Activated CD8-positive, alpha-beta memory T cell treated with anti-CD3 and anti-CD28 coated beads, Interleukin-2, amount 50 U/mL, for 48 hours (primary cell): ENCODE measurements at regions not wholly inside any gene's neighbourhood (a gene's known extent, or its start where the extent isn't known, plus 50 kb on each side); places are given as distances from the start of the nearest gene placed in this dataset.
A peak's percentile ranks its signal among the peaks of the same experiment; 100 is the strongest.

ENCODE experiments used
- DNase-seq: peaks from one replicate; pipeline ENCODE4 v3.0.0-alpha.2; 2020

DNA sequence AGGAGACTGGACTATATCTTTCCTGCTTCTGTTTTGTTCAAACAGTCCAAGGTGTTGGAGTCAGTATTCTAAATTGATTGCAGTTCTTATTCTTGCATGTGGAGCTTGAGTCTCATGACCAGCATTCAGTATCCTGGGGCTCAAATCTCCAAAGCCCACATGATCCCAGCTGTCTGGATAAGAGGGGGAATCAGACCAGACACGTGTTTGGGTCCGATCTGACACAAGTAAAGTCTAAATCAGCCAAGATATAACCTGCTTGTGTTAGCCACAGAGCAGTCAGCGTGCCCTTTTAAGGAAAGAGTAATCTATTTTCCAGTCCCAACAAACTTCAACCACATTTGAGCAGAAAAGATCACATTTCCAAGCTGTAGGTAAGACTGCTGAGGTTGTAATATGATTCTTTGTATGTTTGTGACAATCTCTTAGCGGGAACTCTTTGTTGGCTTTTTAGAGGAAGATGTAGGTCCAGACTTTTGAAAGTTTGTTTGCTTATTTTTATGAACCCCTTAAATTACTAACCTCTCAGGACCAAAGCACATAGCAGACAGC, 334.6 kb downstream of the SLC4A3 start:
- no peak for DNase-seq

GRCh38 chr2:219962801-219963200, 335.4 kb downstream of the SLC4A3 start:
- DNase-seq: no peak

- DNase-seq: no peak
Observed at GRCh38 chr2:219965287-219966194, 338.1 kb downstream of the SLC4A3 start.

DNA sequence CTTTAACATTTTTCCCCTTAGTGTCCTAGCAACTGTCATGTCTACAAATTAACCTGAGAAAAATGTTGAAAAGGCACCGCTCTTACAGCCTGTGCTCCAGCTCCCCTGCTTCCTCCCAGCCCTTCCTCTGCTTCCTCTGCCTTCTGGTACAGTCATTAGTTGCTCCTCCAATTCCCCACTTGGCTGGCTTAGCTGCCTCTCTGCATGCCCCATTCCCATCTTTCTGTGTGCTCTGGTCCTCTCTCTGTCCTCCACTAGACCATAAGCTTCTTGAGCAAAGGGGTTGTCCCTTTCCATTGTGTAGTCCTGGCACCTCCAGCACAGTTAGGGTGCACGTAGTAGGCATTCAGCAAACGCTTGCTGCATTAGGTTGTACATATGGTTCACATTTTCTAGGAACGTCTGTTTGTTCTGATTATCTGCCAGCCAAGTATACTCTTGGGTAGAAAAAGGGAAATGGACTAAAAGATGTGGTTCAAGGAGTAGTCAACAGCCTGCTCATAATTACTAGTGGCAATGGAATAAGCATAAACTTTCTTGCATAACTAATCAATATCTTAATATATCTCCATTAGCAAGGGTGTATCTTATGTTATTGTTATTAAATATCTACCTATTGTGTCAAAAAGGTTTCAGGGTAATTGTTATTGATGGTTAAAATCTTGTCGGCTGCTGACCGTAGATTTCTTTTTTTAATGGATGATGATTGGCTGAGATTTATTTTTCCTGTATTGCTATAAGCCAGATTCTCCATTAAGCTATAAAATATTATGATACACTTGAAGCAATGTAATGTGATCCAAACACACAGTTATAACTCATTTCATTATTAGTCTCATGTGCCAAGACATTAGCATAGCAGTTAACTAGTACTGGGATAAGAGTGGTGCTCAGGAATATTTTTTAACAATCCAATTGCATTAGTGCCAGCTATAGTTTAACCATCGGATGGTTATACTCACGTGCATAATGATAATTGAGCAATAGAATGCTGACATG, 340.1 kb downstream of the SLC4A3 start:
- DNase-seq: no peak

DNA sequence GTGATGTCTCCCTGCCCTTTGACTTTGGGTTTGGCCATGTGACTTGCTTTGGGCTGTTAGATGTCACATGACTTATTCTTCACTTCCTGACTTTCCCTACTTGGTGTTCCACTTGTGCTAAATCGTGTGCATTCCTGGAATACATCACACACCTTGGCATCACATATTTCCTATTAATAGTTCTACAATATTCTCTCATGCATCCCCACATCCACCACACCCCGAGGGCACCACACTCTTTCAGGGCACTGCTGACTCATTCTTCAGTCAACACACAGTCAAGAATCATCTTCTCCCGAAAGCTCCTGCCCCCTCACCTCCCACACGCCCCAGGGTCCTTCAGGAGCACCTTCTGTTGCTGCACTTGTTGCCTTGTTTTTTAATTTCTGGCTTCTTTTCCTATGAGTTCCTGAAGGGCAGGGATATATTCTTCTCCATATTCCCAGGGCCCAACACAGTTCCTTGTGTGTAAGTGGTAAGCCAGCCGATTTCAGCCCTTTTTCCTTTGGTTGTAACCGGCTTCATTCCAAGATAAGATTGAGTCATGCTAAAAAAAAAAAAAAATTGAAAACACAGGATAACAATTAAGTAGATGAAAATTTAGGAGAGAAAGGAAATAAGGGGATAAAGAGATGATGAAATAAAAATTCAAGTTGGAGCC, 341.4 kb downstream of the SLC4A3 start:
- no peak for DNase-seq

DNA sequence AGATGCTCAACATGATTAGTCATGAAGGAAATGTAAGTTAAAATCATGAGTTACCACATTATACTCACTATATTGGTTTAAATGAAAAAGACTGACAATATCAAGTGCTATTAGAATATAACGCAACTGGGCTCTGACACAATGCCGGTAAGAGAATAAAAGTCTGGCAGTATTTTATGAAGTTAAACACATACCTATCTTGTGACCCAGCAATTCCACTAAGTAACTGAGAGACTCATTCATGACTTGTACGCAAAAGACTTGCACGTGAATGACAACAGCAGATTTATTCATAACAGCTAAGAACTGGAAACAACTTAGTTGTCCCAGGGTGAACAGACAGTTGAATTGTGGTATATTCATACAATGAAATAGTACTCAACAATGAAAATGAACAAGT, 342.1 kb downstream of the SLC4A3 start:
- no peak for DNase-seq

- DNase-seq: no peak
Observed at GRCh38 chr2:219973136-219973535, 345.7 kb downstream of the SLC4A3 start.

GRCh38 chr2:219976871-219977270, 349.4 kb downstream of the SLC4A3 start:
- no peak for DNase-seq

- no peak for DNase-seq
Observed at GRCh38 chr2:219980638-219981037, 353.2 kb downstream of the SLC4A3 start.

DNA sequence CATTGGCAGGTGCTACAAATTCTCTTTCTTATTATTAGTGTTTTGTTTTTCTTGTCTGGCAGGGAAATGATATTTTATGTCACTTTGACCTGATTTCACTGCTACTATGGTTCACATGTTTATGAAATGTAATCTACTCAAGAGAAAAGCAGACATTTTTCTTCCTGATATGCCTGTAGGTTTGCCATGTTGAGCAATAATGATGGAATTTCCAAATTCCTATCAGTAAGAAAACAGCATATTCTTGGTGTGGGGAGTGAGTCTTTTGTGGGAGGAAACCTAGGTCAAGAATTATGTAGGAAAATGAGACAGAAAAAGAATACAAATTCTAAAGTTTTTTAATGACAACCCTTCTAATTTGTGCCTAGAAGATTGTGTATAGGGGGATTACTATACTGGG, 356.4 kb downstream of the SLC4A3 start:
- DNase-seq: no peak

DNA sequence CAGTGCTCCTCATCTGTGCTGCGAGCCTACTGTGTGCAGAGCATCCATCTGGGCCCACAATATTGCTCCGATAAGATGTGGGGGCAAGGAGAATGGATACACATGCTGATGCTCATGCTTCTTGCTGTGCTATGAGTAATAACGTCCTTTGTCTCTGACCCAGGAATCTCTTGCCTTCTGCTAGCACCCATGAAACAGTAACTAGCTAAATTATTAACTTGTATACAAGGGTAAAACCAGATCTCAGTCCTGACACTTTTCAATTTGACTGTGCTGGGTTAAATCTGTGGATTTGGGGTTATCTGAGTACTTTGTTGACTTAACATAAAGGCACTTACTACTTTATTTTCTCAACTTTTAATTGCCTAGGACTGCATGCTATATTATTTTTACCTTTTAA, 357.6 kb downstream of the SLC4A3 start:
- DNase-seq: no peak

- DNase-seq: no peak
Observed at GRCh38 chr2:219987830-219988229, 360.4 kb downstream of the SLC4A3 start.

DNA sequence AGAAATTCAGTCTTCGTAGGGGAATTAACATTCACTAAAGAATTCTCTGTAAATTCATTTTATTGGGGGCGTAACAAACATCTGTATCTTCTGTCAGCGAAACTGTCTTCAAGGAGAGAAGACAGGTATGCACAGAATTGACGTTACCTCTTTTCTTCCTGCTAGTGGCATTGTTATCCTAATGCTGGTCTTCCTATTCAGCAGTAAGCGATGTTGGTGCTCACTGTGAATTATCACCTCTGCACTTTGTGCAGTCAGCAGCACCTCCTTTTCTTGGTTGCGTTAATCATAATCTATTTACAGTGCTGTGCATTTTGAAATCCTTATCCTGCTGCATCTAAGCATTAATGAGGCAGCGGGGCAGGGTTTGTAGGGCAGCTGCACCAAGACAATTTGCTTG, 362.3 kb downstream of the SLC4A3 start:
- no peak for DNase-seq

DNA sequence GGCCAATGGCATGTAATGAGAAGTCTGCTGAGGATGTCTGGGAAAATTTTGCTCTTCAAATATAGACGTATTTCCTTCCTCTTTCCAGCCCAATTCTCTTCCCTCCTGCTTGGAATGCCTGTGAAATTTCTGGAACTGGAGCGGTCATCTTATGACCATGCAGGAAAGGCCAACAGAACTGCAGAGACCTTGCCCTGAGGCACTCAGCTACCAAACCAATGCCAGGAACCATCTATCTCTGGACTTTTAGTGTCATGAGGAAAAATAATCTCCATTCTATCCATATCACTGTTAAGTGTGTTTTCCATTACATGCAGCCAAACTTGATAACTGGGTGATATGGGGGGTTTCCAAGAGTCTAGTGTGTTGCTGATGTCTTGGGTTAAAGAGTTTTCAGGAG, 363.7 kb downstream of the SLC4A3 start:
- DNase-seq: no peak

- DNase-seq: no peak
Observed at GRCh38 chr2:219995399-219995798, 368.0 kb downstream of the SLC4A3 start.

- no peak for DNase-seq
Observed at GRCh38 chr2:219995991-219996765, 368.7 kb downstream of the SLC4A3 start.

- DNase-seq: peak; percentile 60
Observed at GRCh38 chr2:219997341-219997851, 370.0 kb downstream of the SLC4A3 start.

- no peak for DNase-seq
Observed at GRCh38 chr2:219998107-219998506, 370.7 kb downstream of the SLC4A3 start.

DNA sequence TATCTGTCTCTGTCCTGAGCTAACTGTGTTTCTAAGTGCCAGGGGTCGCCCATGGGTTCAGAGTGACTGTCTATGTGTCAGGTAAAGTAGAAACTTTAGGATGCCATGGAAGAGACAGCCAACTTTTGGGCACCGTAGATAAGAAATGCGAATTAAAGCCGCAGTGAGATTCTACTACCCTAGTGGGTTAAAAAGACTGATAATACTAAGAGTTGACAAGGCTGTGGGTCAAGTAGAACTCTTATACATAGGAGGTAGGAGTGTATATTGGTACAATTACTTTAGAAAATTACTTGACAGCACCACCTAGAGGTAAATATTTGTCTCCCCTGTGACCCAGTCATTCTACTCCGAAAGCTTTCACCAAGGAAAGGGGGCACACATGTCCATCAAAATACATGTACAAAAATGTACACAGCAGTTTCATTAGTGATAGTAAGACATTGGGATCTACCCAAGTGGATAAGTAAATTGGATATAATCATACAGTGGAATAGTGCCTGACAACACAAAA, 371.3 kb downstream of the SLC4A3 start:
- DNase-seq: no peak

DNA sequence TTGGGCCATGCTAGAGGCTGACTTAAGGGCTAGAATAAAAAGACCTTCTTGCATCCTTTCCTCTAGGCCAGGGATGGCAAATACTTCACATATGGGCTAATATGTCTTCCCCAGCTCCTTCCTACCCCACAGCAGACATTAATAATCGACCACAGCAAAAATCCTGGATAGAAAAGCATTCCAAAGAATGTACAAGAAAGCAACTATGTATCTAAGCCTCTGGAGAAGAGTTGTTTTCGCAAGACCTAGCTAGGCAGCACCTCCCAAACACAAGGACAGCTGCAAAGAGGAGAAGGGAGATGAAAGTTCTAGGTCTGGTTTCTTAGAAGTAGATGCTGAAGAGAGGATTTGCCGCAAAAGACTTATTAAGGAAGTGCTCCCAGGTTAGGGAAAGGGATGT, 372.6 kb downstream of the SLC4A3 start:
- DNase-seq: no peak

DNA sequence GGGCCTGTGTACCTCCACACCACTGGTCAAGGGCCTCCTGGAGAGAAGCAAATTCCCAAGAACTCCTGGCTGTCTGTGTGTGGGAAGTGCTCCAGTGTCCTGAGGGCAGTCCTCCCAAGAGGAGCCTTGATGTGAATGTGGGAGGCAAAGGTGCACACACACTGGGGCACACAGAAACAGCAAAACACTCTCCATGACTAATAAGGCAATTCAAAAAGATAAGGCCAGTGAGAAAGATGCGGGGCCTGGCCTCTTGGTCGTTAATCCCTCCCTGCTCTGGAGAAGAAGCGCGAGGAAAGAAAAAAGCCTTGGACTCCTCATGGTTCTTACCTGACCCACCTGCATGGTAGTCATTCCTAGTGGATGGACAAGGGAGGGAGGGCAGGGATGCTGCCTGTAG, 373.2 kb downstream of the SLC4A3 start:
- no peak for DNase-seq

GRCh38 chr2:220001751-220002150, 374.3 kb downstream of the SLC4A3 start:
- DNase-seq: no peak
